SU-DHL-6 (cell line): ENCODE measurements at regions not wholly inside any gene's neighbourhood (a gene's known extent, or its start where the extent isn't known, plus 50 kb on each side); places are given as distances from the start of the nearest gene placed in this dataset.

Experiments used
- H2AFZ ChIP-seq: fragments of 200-600 bp; sonication (generic); 2 replicates; pipeline ENCODE4 v1.6.1; 2014; ENCODE audit warnings: low read depth, mild to moderate bottlenecking, moderate library complexity, mixed read lengths, antibody characterized with exemption, low read length; ENCODE audit not compliant: severe bottlenecking
- H3F3A ChIP-seq: fragments of 200-600 bp; shearing (Covaris generic); 2 replicates; pipeline ENCODE4 v1.6.0; 2016; ENCODE audit warnings: antibody characterized with exemption, mild to moderate bottlenecking; ENCODE audit not compliant: insufficient read depth
- H3K27ac ChIP-seq: fragments of 200-600 bp; sonication (generic); 2 replicates; pipeline ENCODE4 v1.5.1; 2016; ENCODE audit warnings: low read depth, mild to moderate bottlenecking, low read length, moderate library complexity, mixed read lengths
- H3K27me3 ChIP-seq: fragments of 200-600 bp; sonication (generic), shearing (Covaris generic); 2 replicates; pipeline ENCODE4 v1.6.0; 2014; ENCODE audit warnings: mild to moderate bottlenecking, low read length
- H3K36me3 ChIP-seq: fragments of 200-600 bp; sonication (generic); 2 replicates; pipeline ENCODE4 v1.6.1; 2014; ENCODE audit warnings: mild to moderate bottlenecking, low read length, mixed read lengths
- H3K4me2 ChIP-seq: fragments of 300-600, 200-600 bp; shearing (Covaris generic), sonication (generic); 2 replicates; pipeline ENCODE4 v1.6.0; 2014; ENCODE audit warnings: low read length, low read depth, mild to moderate bottlenecking; ENCODE audit not compliant: poor library complexity, severe bottlenecking
- H3K4me3 ChIP-seq: fragments of 200-600 bp; sonication (generic); 2 replicates; pipeline ENCODE4 v1.5.1; 2014; ENCODE audit warnings: antibody characterized with exemption, low read length, mild to moderate bottlenecking, mixed read lengths; ENCODE audit not compliant: insufficient read depth, poor library complexity, severe bottlenecking
- H3K79me2 ChIP-seq: fragments of 200-600 bp; sonication (generic); 2 replicates; pipeline ENCODE4 v1.6.1; 2014; ENCODE audit warnings: mild to moderate bottlenecking, low read length, moderate library complexity; ENCODE audit not compliant: insufficient read depth
- H3K9ac ChIP-seq: fragments of 200-600 bp; sonication (generic); 2 replicates; pipeline ENCODE4 v1.7.0; 2014; ENCODE audit warnings: mild to moderate bottlenecking, low read length
- H3K9me2 ChIP-seq: fragments of 200-600 bp; sonication (generic); replicated peaks from 2 replicates; pipeline ENCODE4 v1.6.1; 2014; ENCODE audit warnings: low read length; ENCODE audit not compliant: insufficient read depth
- H3K9me3 ChIP-seq: fragments of 200-600 bp; sonication (generic); 2 replicates; pipeline ENCODE4 v1.6.1; 2014; ENCODE audit warnings: low read length, mixed read lengths; ENCODE audit not compliant: insufficient read depth
- H4K20me1 ChIP-seq: fragments of 200-600 bp; sonication (generic); 2 replicates; pipeline ENCODE4 v1.6.1; 2014; ENCODE audit warnings: low read depth, mild to moderate bottlenecking, antibody characterized with exemption, low read length, moderate library complexity, mixed read lengths
- CTCF ChIP-seq: fragments of 200-600 bp; sonication (generic); IDR thresholded peaks from one replicate; pipeline ENCODE4 v1.5.1; 2017; ENCODE audit warnings: antibody characterized with exemption, mild to moderate bottlenecking, low read length, moderate library complexity; ENCODE audit not compliant: insufficient read depth, poor library complexity, severe bottlenecking
- EZH2phosphoT487 ChIP-seq: fragments of 200-600 bp; sonication (generic), shearing (Covaris generic); conservative IDR thresholded peaks from 2 replicates; pipeline ENCODE4 v1.6.1; 2018; ENCODE audit warnings: mild to moderate bottlenecking, antibody characterized with exemption, low read length, moderate library complexity, mixed read lengths

- no peaks in the 10 kb centered on the region for H3K36me3 ChIP-seq
- no peak overlapping the region for H3K4me3 ChIP-seq
- H3K27me3 ChIP-seq: no peaks in the 10 kb centered on the region
- H3K27ac ChIP-seq: no peak overlapping the region
- H4K20me1 ChIP-seq: no peaks in the 10 kb centered on the region
- no peaks in the 10 kb centered on the region for H3K9me2 ChIP-seq
- no peaks in the 10 kb centered on the region for H3K9me3 ChIP-seq
- no peaks in the 10 kb centered on the region for H3F3A ChIP-seq
- peak overlapping the region; percentile 20 for H3K4me2 ChIP-seq
- no peak overlapping the region for H2AFZ ChIP-seq
- no peaks in the 10 kb centered on the region for H3K79me2 ChIP-seq
- no peak overlapping the region for H3K9ac ChIP-seq
- TF ChIP-seq CTCF: peak; percentile 92
- TF ChIP-seq EZH2phosphoT487: no peak
These were observed 78.4 kb upstream of the LRRN2 start for GRCh38 chr1:204763773-204764427.

GRCh38 chr1:204769997-204770396 lies 84.5 kb upstream of the LRRN2 start:
- H3K9me3 ChIP-seq: no peaks in the 10 kb centered on the region
- H3K27ac ChIP-seq: no peak overlapping the region
- no peaks in the 10 kb centered on the region for H3K79me2 ChIP-seq
- H3K4me2 ChIP-seq: no peak overlapping the region
- H3K27me3 ChIP-seq: no peaks in the 10 kb centered on the region
- no peak overlapping the region for H2AFZ ChIP-seq
- H3K36me3 ChIP-seq: no peaks in the 10 kb centered on the region
- H3K9me2 ChIP-seq: no peaks in the 10 kb centered on the region
- TF ChIP-seq EZH2phosphoT487 (no peak), CTCF (no peak)
- H3K4me3 ChIP-seq: no peak overlapping the region
- H3K9ac ChIP-seq: no peak overlapping the region
- no peaks in the 10 kb centered on the region for H4K20me1 ChIP-seq
- H3F3A ChIP-seq: no peaks in the 10 kb centered on the region

GRCh38 chr1:204771358-204771757 lies 85.8 kb upstream of the LRRN2 start:
- H3K27me3 ChIP-seq: no peaks in the 10 kb centered on the region
- no peaks in the 10 kb centered on the region for H4K20me1 ChIP-seq

More at GRCh38 chr1:204771358-204771757, 85.8 kb upstream of the LRRN2 start:
- no peak overlapping the region for H3K4me2 ChIP-seq
- TF ChIP-seq CTCF (no peak), EZH2phosphoT487 (no peak)
- H3K27ac ChIP-seq: no peak overlapping the region
- no peaks in the 10 kb centered on the region for H3K79me2 ChIP-seq
- no peak overlapping the region for H3K4me3 ChIP-seq
- no peak overlapping the region for H2AFZ ChIP-seq
- H3F3A ChIP-seq: no peaks in the 10 kb centered on the region
- no peaks in the 10 kb centered on the region for H3K36me3 ChIP-seq
- no peaks in the 10 kb centered on the region for H3K9me3 ChIP-seq
- H3K9ac ChIP-seq: no peak overlapping the region
- no peaks in the 10 kb centered on the region for H3K9me2 ChIP-seq
